HG03571 (cell line): ENCODE measurements at regions not wholly inside any gene's neighbourhood (a gene's known extent, or its start where the extent isn't known, plus 50 kb on each side); places are given as distances from the start of the nearest gene placed in this dataset.

Experiments used
- ATAC-seq: cut with Tn5 transposase; IDR thresholded peaks from one replicate; pipeline ENCODE4 v1.9.1; 2021; ENCODE audit not compliant: unreplicated experiment

GRCh38 chrX:68897118-68897945, 68.5 kb downstream of the EFNB1 start:
- ATAC-seq, result no peak

DNA sequence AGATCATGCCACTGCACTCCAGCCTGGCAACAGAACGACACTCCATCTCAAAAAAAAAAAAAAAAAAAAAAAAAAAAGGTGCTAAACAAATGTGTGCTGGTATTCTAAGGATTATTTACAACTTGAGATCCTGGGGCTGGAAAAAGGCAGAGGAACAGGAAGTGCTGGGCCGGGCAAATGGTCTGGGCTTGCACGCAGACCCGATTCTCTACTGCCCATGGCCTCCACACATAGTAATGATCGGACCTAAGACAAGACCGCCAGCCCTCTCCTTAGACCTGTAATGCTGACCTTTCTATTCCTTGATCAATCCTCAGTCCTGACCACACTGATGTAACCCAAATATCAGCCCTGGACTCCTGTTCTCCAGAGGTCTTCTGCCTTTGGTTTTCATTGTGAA, 67.8 kb downstream of the EFNB1 start:
- no peak for ATAC-seq

DNA sequence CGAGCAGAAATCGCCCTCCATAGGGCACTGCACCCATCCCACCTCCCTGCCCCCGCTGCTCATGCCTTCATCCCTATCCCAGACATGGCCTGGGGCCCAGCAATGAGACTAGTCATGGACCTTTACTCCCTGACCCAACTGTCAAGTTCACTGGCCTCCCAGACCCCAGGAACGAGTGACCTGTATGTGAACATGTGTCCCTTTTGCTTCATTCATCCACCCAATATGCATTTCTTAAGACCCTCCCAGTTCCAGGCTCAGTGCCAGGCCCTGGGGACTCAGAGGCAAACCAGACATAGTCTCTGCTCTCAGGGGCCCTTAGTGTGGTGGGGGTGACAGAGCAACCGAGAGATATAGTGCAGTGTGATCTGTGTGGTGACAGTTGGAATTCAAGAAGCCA, 67.0 kb downstream of the EFNB1 start:
- no peak for ATAC-seq

DNA sequence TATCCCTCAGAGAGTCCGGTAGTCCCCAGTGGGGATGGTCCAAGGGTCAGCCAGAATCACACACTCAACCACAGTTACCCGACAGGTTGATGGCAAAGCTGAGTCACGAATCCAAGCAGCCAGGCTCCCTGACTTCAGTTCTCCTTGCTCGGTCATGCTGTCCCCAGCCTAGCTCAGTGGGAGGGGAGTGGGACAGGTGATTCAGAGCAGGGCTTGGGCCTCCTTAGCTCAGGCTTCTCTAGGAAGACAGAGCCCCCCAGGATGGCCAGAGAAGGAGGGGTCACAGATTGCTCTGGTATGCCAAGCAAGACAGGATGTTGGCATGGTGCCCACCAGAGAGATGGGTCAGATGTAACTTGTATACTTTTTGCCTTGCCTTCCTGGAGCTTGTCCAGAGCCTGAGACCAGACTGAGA, 66.5 kb downstream of the EFNB1 start:
- no peak for ATAC-seq

- ATAC-seq, result no peak
Measured at GRCh38 chrX:68894513-68895340, 65.9 kb downstream of the EFNB1 start.

GRCh38 chrX:68894142-68894512, 65.3 kb downstream of the EFNB1 start:
- ATAC-seq, result no peak

DNA sequence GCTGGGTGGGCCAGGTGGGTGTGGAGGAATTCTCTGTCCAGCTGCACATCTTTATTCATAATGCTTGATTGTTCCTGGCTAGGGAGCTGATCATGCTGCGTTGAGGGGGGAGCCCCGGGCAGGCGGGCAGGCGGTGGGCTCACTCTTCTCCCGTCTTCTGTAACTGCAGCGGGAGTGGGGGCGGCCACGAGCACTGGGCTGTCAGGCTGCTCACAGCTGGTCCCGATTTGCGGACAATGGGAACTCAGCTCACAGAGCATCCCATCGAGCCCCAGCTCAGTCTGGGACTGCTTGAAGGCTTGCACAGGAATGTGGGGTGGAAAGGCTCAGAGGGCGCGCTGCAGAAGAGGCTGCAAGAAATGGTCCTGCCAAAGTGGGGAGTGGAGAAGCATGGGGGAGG, 63.8 kb downstream of the EFNB1 start:
- ATAC-seq, result no peak

DNA sequence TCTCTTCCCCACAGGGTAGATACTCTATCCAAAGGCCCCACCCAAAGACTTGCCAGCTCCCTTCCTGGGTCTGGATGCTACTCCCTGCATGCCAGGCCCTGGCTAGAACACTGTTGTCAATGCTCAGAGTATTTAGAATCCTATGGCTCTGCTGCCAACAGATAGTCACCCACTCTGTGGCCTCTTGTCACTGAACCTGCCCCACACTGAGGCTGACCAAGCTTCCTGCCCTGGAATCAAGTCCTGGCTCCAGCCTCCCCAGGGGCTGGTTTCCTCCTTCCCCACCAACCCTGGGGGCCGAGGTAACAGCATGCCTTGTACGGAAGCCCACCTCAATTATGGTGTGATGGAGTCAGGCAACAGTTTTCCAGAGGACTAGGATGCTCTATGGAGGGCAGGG, 63.3 kb downstream of the EFNB1 start:
- no peak for ATAC-seq
